CD4-positive, CD25-positive, alpha-beta regulatory T cell (primary cell): ENCODE measurements at regions not wholly inside any gene's neighbourhood (a gene's known extent, or its start where the extent isn't known, plus 50 kb on each side); places are given as distances from the start of the nearest gene placed in this dataset.

Experiments
- ATAC-seq, 2 donors: fragments of 150-1000 bp; cut with Tn5 transposase; one replicate each; pipeline ENCODE4 v1.10.0; 2021; ENCODE audit warnings: low read depth in 2 of 2, moderate number of reproducible peaks in 2 of 2, moderate library complexity in 1 of 2
- DNase-seq, 3 donors: peaks; one replicate each; pipeline versions ENCODE4 v3.0.0 to v3.0.0-alpha.2; 2012 to 2022; ENCODE audit warnings: mixed read lengths in 1 of 3
- H3K27ac ChIP-seq: one replicate; pipeline ENCODE4 v1.7.0; 2013; ENCODE audit warnings: mild to moderate bottlenecking, low read length; ENCODE audit not compliant: insufficient read depth, poor library complexity, severe bottlenecking
- H3K27me3 ChIP-seq: one replicate; pipeline ENCODE4 v1.7.0; 2013; ENCODE audit warnings: low read length; ENCODE audit not compliant: control insufficient read depth, insufficient read depth
- H3K36me3 ChIP-seq: one replicate; pipeline ENCODE4 v1.7.0; 2013; ENCODE audit warnings: mild to moderate bottlenecking, low read length, moderate library complexity; ENCODE audit not compliant: control insufficient read depth, insufficient read depth
- H3K4me1 ChIP-seq: 2 replicates; pipeline ENCODE4 v1.7.0; 2013; ENCODE audit warnings: mild to moderate bottlenecking, low read length; ENCODE audit not compliant: insufficient read depth, control insufficient read depth, poor library complexity, severe bottlenecking
- H3K4me3 ChIP-seq: one replicate; pipeline ENCODE4 v1.7.0; 2013; ENCODE audit warnings: low read depth, mild to moderate bottlenecking, low read length, moderate library complexity
- H3K9me3 ChIP-seq, 2 experiments: 1 replicate in 1 of 2; 2 replicates in 1 of 2; pipeline ENCODE4 v1.7.0; 2013; ENCODE audit warnings: low read length in 2 of 2, mild to moderate bottlenecking in 1 of 2, moderate library complexity in 1 of 2; ENCODE audit not compliant: control insufficient read depth in 2 of 2
- H3K27ac Mint-ChIP-seq, 3 donors: one replicate each; pipeline ENCODE4 v1.8.0; 2020 to 2022; ENCODE audit warnings: mild to moderate bottlenecking in 3 of 3, mixed read lengths in 3 of 3, moderate library complexity in 2 of 3
- H3K27me3 Mint-ChIP-seq: one replicate; pipeline ENCODE4 v1.8.0; 2022; ENCODE audit warnings: mild to moderate bottlenecking, mixed read lengths
- H3K36me3 Mint-ChIP-seq: one replicate; pipeline ENCODE4 v1.8.0; 2020; ENCODE audit warnings: mixed read lengths
- H3K4me1 Mint-ChIP-seq, 4 donors: one replicate each; pipeline ENCODE4 v1.8.0; 2020 to 2022; ENCODE audit warnings: mixed read lengths in 4 of 4, mild to moderate bottlenecking in 1 of 4
- H3K4me3 Mint-ChIP-seq, 4 donors: one replicate each; pipeline ENCODE4 v1.8.0; 2020 to 2022; ENCODE audit warnings: mild to moderate bottlenecking in 4 of 4, mixed read lengths in 4 of 4, moderate library complexity in 3 of 4
- H3K9me3 Mint-ChIP-seq, 7 donors: one replicate each; pipeline ENCODE4 v1.8.0; 2020 to 2022; ENCODE audit warnings: mixed read lengths in 7 of 7, mild to moderate bottlenecking in 3 of 7, moderate library complexity in 2 of 7

DNA sequence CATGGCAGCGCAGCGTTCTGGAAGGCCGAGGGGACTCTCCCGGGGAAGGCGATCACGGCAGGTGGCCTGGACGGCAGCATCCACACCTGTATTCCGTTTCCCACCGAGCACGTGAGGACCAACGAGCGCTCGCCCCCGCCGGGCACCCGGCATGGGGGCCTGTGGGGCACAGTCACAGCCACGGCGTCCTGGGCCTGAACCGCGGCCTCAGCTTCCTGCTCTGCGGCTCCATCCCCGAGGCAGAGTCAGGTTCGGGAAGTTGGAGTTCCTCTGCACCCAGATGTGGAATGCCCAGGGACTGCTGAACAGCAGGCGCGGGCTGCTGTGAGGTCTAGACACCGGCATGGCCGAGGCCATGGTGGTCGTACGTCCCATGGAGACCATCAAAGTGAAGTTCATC is 1713.9 kb downstream of the TP53TG3F start:
- no peaks in the 10 kb centered on the region for H3K36me3 Mint-ChIP-seq
- H3K4me3 Mint-ChIP-seq, result no peak overlapping the region
- peaks cover 0 to 24% (median 13%) of the 10 kb centered on the region in 7 donors for H3K9me3 Mint-ChIP-seq
- Histone ChIP-seq H3K36me3 (no peaks in the 10 kb centered on the region), H3K4me1 (no peaks in the 10 kb centered on the region), H3K27me3 (no peaks in the 10 kb centered on the region), H3K27ac (no peak overlapping the region), H3K9me3 (peaks cover 3 to 18% of the 10 kb centered on the region in 2 experiments), H3K4me3 (no peak overlapping the region)
- H3K4me1 Mint-ChIP-seq, result no peaks in the 10 kb centered on the region
- DNase-seq (no peak), ATAC-seq (no peak)
- H3K27me3 Mint-ChIP-seq, result no peaks in the 10 kb centered on the region
- no peak overlapping the region for H3K27ac Mint-ChIP-seq

DNA sequence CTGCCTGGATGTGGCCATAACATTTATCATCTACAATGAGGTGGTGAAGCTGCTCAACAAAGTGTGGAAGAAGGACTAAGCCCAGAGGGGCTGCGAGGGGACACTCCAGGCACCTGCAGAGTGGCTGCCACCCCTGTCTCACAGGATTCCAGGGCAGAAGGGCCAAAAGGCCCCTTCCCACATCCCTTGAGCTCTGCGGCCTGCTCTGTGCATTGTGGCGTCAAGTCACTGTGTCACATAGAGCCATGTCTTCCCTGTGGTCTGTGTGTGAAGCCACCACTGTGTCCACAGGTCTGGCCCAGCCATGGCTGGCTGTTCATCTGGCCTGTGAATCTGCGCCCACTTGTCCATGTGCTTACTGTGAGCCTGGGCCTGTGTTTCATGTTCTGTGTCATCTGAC is 1714.6 kb downstream of the TP53TG3F start:
- Mint-ChIP-seq H3K4me1 (no peaks in the 10 kb centered on the region), H3K4me3 (no peak overlapping the region), H3K27me3 (no peaks in the 10 kb centered on the region), H3K27ac (no peak overlapping the region), H3K9me3 (peaks cover 0 to 28% (median 12%) of the 10 kb centered on the region in 7 donors), H3K36me3 (no peaks in the 10 kb centered on the region)
- no peaks in the 10 kb centered on the region for H3K36me3 ChIP-seq
- no peaks in the 10 kb centered on the region for H3K27me3 ChIP-seq
- no peak overlapping the region for H3K27ac ChIP-seq
- no peaks in the 10 kb centered on the region for H3K4me1 ChIP-seq
- DNase-seq (no peak), ATAC-seq (no peak)
- H3K9me3 ChIP-seq, result peaks cover 3 to 18% of the 10 kb centered on the region in 2 experiments
- no peak overlapping the region for H3K4me3 ChIP-seq

DNA sequence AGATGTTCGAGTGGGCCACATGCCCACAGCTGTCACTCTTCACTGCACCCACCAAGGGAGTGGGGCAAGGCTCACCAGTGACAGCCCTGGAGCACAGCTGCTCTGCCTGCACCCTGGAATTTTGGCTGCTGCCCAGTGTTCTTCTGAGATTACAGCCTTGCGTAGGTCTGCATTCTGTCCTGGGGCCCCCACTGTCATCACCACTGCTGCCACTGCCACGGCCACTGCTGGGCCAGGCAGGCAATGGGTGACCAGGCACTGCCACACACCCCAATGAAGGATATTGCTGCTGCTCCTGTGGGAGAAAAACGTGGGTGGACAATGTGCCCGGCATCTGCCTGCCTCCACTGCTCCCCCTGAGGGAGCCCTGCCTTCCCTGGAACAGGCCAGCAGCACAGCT is 1717.0 kb downstream of the TP53TG3F start:
- Mint-ChIP-seq H3K36me3 (no peaks in the 10 kb centered on the region), H3K4me3 (no peak overlapping the region), H3K4me1 (no peaks in the 10 kb centered on the region), H3K27me3 (no peaks in the 10 kb centered on the region), H3K27ac (no peak overlapping the region), H3K9me3 (peaks cover 0 to 28% (median 12%) of the 10 kb centered on the region in 7 donors)
- H3K36me3 ChIP-seq, result no peaks in the 10 kb centered on the region
- no peak for DNase-seq
- no peak for ATAC-seq
- peaks cover 3 to 18% of the 10 kb centered on the region in 2 experiments for H3K9me3 ChIP-seq
- no peaks in the 10 kb centered on the region for H3K4me1 ChIP-seq
- no peak overlapping the region for H3K4me3 ChIP-seq
- H3K27ac ChIP-seq, result no peak overlapping the region
- no peaks in the 10 kb centered on the region for H3K27me3 ChIP-seq

DNA sequence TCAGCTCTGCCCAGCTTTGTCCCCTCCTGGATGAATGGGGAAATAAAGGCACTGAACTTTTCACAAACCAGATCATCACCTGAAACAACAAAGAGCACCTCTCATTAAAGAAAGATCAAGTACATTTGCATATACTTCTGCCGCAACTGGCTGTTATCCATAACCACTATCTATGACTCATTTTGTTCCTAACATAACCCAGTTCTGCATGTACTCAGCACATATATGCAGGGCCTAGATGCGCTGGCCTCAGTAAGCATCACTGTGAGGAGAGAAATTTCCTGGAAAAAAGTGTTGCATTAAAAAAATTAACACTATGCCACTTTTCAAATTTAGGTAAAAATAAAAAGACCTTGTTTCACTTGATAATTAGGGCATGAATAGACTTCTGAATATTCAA is 1718.4 kb downstream of the TP53TG3F start:
- H3K4me3 Mint-ChIP-seq, result no peak overlapping the region
- H3K9me3 Mint-ChIP-seq, result peaks cover 0 to 24% (median 6%) of the 10 kb centered on the region in 7 donors
- no peaks in the 10 kb centered on the region for H3K36me3 Mint-ChIP-seq
- Histone ChIP-seq H3K4me1 (no peaks in the 10 kb centered on the region), H3K4me3 (no peak overlapping the region), H3K27ac (no peak overlapping the region), H3K36me3 (no peaks in the 10 kb centered on the region), H3K27me3 (no peaks in the 10 kb centered on the region), H3K9me3 (peaks cover 3 to 18% of the 10 kb centered on the region in 2 experiments)
- DNase-seq, result no peak
- H3K27ac Mint-ChIP-seq, result no peak overlapping the region
- H3K27me3 Mint-ChIP-seq, result no peaks in the 10 kb centered on the region
- ATAC-seq, result no peak
- peaks cover 0 to 2% (median 0%) of the 10 kb centered on the region in 4 donors for H3K4me1 Mint-ChIP-seq

DNA sequence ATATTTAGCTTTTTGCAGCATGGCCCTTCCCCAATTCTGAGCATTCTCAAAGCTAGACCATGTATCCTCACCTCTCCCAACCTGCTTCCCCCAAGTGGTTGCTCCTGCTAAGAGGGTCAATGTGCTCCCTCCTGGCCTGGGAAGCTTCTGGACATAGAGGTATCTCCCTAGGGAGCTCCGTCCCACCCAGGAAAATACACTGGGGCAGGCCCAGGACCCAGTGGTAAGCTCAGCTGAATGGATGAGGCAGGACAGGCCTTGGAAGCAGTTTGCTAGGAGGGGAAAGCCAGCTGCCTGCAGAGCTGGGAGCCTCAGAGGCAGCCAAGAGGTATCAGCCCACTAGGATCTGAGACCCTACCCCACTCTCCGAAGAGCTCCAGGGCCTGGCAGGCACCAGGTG is 1721.6 kb downstream of the TP53TG3F start:
- no peak overlapping the region for H3K4me3 Mint-ChIP-seq
- Histone ChIP-seq H3K27me3 (no peaks in the 10 kb centered on the region), H3K9me3 (peaks cover 0 to 22% of the 10 kb centered on the region in 2 experiments), H3K4me1 (no peaks in the 10 kb centered on the region), H3K27ac (no peak overlapping the region), H3K36me3 (no peaks in the 10 kb centered on the region), H3K4me3 (no peak overlapping the region)
- no peak for ATAC-seq
- H3K36me3 Mint-ChIP-seq, result no peaks in the 10 kb centered on the region
- H3K4me1 Mint-ChIP-seq, result peaks cover 0 to 2% (median 0%) of the 10 kb centered on the region in 4 donors
- peaks cover 0 to 32% (median 9%) of the 10 kb centered on the region in 7 donors for H3K9me3 Mint-ChIP-seq
- no peak overlapping the region for H3K27ac Mint-ChIP-seq
- H3K27me3 Mint-ChIP-seq, result no peaks in the 10 kb centered on the region
- no peak for DNase-seq

DNA sequence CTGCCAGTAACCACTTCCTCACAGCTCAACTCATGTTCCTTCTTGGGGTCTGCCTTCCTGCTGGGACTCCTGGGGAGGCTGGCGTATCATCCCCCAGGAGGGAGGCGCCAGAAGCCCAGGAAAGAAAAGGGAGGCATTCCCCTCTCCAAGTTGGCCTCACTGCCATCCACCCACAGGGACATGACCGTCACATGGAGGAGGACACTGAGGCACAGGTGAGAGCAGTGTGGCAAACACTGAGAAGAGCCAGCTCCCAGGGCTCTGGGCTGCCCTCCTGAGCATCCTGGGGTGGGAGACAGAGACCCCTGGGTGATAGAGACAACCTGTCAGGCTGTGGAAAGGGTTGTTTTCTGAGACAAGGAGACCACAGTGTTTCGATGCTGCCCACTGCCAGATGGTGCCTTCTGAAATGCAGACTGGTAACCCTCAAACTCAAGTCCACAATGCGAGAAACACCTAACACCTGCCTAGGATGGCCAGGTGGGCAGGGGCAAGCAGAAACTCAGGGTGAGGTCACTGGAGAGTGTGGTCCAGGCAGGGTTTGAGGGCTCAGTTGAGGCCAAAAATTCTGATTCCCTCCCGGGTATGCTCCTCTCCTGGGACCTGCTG is 1722.1 kb downstream of the TP53TG3F start:
- no peak overlapping the region for H3K4me3 Mint-ChIP-seq
- H3K27ac Mint-ChIP-seq, result no peak overlapping the region

DNA sequence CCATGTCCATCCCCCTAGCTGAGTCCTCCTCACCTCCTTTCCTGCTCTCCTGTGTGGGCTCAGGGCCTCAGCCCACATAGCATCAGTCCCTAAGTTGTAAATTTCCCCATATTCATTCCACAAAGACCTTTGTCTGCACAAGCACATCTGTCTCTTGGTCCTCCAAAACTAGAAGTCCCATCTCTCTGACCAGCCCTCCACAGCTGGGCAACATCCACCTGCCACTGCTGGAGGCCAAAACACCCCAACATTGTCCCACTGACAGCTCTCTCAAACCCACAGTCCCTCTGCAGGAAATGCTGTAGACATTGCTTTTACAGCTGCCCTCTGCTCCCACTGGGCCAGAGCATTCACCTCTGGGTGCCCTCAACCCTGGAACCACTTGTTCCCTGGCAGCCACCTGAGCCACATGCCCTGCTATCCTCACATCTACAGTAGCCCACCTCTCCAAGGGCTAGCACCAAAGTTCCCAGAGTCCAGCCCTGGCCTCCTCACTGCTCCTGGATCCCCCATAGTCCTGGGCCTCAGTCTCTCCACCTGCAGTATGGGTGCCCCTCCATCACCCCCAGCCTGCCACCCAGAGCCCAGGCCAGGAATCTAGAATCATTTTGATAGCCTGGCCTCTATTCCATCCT is 1722.7 kb downstream of the TP53TG3F start:
- H3K4me1 ChIP-seq, result no peaks in the 10 kb centered on the region
- no peaks in the 10 kb centered on the region for H3K36me3 ChIP-seq
- DNase-seq, result no peak
- H3K4me3 ChIP-seq, result no peak overlapping the region
- ATAC-seq, result no peak
- Mint-ChIP-seq H3K27ac (no peak overlapping the region), H3K4me1 (peaks cover 0 to 2% (median 0%) of the 10 kb centered on the region in 4 donors), H3K4me3 (no peak overlapping the region), H3K36me3 (no peaks in the 10 kb centered on the region), H3K27me3 (no peaks in the 10 kb centered on the region), H3K9me3 (peaks cover 0 to 32% (median 7%) of the 10 kb centered on the region in 7 donors)
- no peak overlapping the region for H3K27ac ChIP-seq
- H3K27me3 ChIP-seq, result no peaks in the 10 kb centered on the region
- peaks cover 0 to 31% of the 10 kb centered on the region in 2 experiments for H3K9me3 ChIP-seq

More for the DNA sequence above, 1722.1 kb downstream of the TP53TG3F start:
- DNase-seq, result no peak
- Mint-ChIP-seq H3K9me3 (peaks cover 0 to 35% (median 9%) of the 10 kb centered on the region in 7 donors), H3K27me3 (no peaks in the 10 kb centered on the region), H3K4me1 (peaks cover 0 to 2% (median 0%) of the 10 kb centered on the region in 4 donors), H3K36me3 (no peaks in the 10 kb centered on the region)
- H3K4me1 ChIP-seq, result no peaks in the 10 kb centered on the region
- no peak overlapping the region for H3K4me3 ChIP-seq
- H3K9me3 ChIP-seq, result peaks cover 0 to 26% of the 10 kb centered on the region in 2 experiments
- no peaks in the 10 kb centered on the region for H3K27me3 ChIP-seq
- no peak overlapping the region for H3K27ac ChIP-seq
- no peak for ATAC-seq
- H3K36me3 ChIP-seq, result no peaks in the 10 kb centered on the region
